Frontal cortex (tissue), 3 donors: ENCODE measurements at regions not wholly inside any gene's neighbourhood (a gene's known extent, or its start where the extent isn't known, plus 50 kb on each side); places are given as distances from the start of the nearest gene placed in this dataset.

Source experiments
- DNase-seq, 2 donors: peaks; one replicate each; pipeline ENCODE4 v3.0.0; 2012; ENCODE audit warnings: low spot score in 2 of 2
- FAIRE-seq: peaks from 2 replicates; lab custom pipeline; 2012; peaks lifted over from hg19 to GRCh38; lab: Jason Lieb, UNC
- donor health status: control.
- donor health status: control.
- donor health status: control.

- DNase-seq, result no peak
- no peak for FAIRE-seq
Observed at GRCh38 chr1:116228511-116228910, 117.3 kb downstream of the MAB21L3 start.

GRCh38 chr1:116230712-116231111, 119.5 kb downstream of the MAB21L3 start:
- FAIRE-seq (no peak), DNase-seq (no peak)

- FAIRE-seq, result no peak
- DNase-seq, result no peak
Observed at GRCh38 chr1:116231752-116232151, 120.6 kb downstream of the MAB21L3 start.

- FAIRE-seq (no peak), DNase-seq (no peak)
Observed at GRCh38 chr1:116232989-116233514, 121.9 kb downstream of the MAB21L3 start.

- no peak for FAIRE-seq
- DNase-seq, result no peak
Observed at GRCh38 chr1:116234429-116234828, 123.2 kb downstream of the MAB21L3 start.

GRCh38 chr1:116239916-116240315, 128.7 kb downstream of the MAB21L3 start:
- FAIRE-seq (no peak), DNase-seq (no peak)

- DNase-seq (no peak), FAIRE-seq (no peak)
Observed at GRCh38 chr1:116242741-116243140, 130.3 kb upstream of the ATP1A1 start.

GRCh38 chr1:116243333-116244054, 129.6 kb upstream of the ATP1A1 start:
- no peak for DNase-seq
- FAIRE-seq, result no peak

GRCh38 chr1:116246174-116246573, 126.9 kb upstream of the ATP1A1 start:
- FAIRE-seq, result no peak
- no peak for DNase-seq

- DNase-seq (no peak), FAIRE-seq (no peak)
Observed at GRCh38 chr1:116252271-116252670, 120.8 kb upstream of the ATP1A1 start.

GRCh38 chr1:116252785-116253184, 120.3 kb upstream of the ATP1A1 start:
- no peak for FAIRE-seq
- DNase-seq, result no peak

GRCh38 chr1:116253566-116254382, 119.3 kb upstream of the ATP1A1 start:
- no peak for FAIRE-seq
- no peak for DNase-seq

GRCh38 chr1:116254776-116255175, 118.3 kb upstream of the ATP1A1 start:
- FAIRE-seq (no peak), DNase-seq (no peak)

GRCh38 chr1:116255486-116256285, 117.4 kb upstream of the ATP1A1 start:
- FAIRE-seq (no peak), DNase-seq (no peak)

- FAIRE-seq, result no peak
- DNase-seq, result no peak
Observed at GRCh38 chr1:116256286-116256649, 116.8 kb upstream of the ATP1A1 start.

- DNase-seq, result no peak
- FAIRE-seq, result no peak
Observed at GRCh38 chr1:116256875-116257274, 116.2 kb upstream of the ATP1A1 start.

GRCh38 chr1:116257341-116257767, 115.7 kb upstream of the ATP1A1 start:
- no peak for DNase-seq
- no peak for FAIRE-seq

- no peak for FAIRE-seq
- no peak for DNase-seq
Observed at GRCh38 chr1:116257836-116258235, 115.2 kb upstream of the ATP1A1 start.

GRCh38 chr1:116258668-116259419, 114.2 kb upstream of the ATP1A1 start:
- no peak for FAIRE-seq

GRCh38 chr1:116259663-116260062, 113.4 kb upstream of the ATP1A1 start:
- no peak for DNase-seq

More at GRCh38 chr1:116258668-116259419, 114.2 kb upstream of the ATP1A1 start:
- DNase-seq, result no peak

More at GRCh38 chr1:116259663-116260062, 113.4 kb upstream of the ATP1A1 start:
- no peak for FAIRE-seq
